GM12892 (cell line): ENCODE measurements at regions not wholly inside any gene's neighbourhood (a gene's known extent, or its start where the extent isn't known, plus 50 kb on each side); places are given as distances from the start of the nearest gene placed in this dataset.

Experiments
- POLR2A ChIP-seq: IDR thresholded peaks from 2 replicates; pipeline ENCODE4 v1.6.1; 2011; ENCODE audit warnings: low read depth, low read length, control low read depth
- POLR2AphosphoS5 ChIP-seq: IDR thresholded peaks from 2 replicates; pipeline ENCODE4 v1.6.1; 2011; ENCODE audit warnings: low read depth, low read length, control low read depth
- TAF1 ChIP-seq: IDR thresholded peaks from 2 replicates; pipeline ENCODE4 v1.6.1; 2011; ENCODE audit warnings: low read depth, mild to moderate bottlenecking, control low read depth, low read length, borderline replicate concordance

- no peak for TF ChIP-seq POLR2AphosphoS5
- no peak for TF ChIP-seq POLR2A
- TF ChIP-seq TAF1, result no peak
Observed at GRCh38 chr2:176558574-176559140, 289.4 kb downstream of the MTX2 start.
